ENCODE measurements at regions not wholly inside any gene's neighbourhood (a gene's known extent, or its start where the extent isn't known, plus 50 kb on each side); places are given as distances from the start of the nearest gene placed in this dataset.
A peak's percentile ranks its signal among the peaks of the same experiment; 100 is the strongest.
"Not testable (repeated sequence)": the region's sequence is repeated elsewhere in the genome, so short reads cannot be mapped to it uniquely, and the experiment has no call there.

- peak; percentile 36 for DNase-seq (ENCODE audit: low spot score)
Measured at GRCh38 chr11:127843483-127844396, 743.6 kb downstream of the ETS1 start.

- DNase-seq (ENCODE audit: low spot score) = no peak
Measured at GRCh38 chr11:127825183-127825582, 762.2 kb downstream of the ETS1 start.

- no peak for DNase-seq (ENCODE audit: low spot score)
Measured at GRCh38 chr11:127818625-127819024, 768.7 kb downstream of the ETS1 start.

GRCh38 chr11:127816962-127817361 lies 770.4 kb downstream of the ETS1 start:
- no peak for DNase-seq (ENCODE audit: low spot score)

- no peak for DNase-seq (ENCODE audit: low spot score)
Measured at GRCh38 chr11:127815331-127815730, 772.0 kb downstream of the ETS1 start.

GRCh38 chr11:127806501-127806900 lies 780.9 kb downstream of the ETS1 start:
- DNase-seq (ENCODE audit: low spot score) = no peak

GRCh38 chr11:127805771-127806170 lies 781.6 kb downstream of the ETS1 start:
- DNase-seq (ENCODE audit: low spot score) = no peak

- DNase-seq (ENCODE audit: low spot score) = no peak
Measured at GRCh38 chr11:127804747-127805400, 782.5 kb downstream of the ETS1 start.

GRCh38 chr11:127803755-127804154 lies 783.6 kb downstream of the ETS1 start:
- no peak for DNase-seq (ENCODE audit: low spot score)

- no peak for DNase-seq (ENCODE audit: low spot score)
Measured at GRCh38 chr11:127800989-127801688, 786.2 kb downstream of the ETS1 start.

- DNase-seq (ENCODE audit: low spot score) = no peak
Measured at GRCh38 chr11:127795326-127795725, 792.0 kb downstream of the ETS1 start.

GRCh38 chr11:127791844-127792243 lies 791.3 kb upstream of the KIRREL3 start:
- no peak for DNase-seq (ENCODE audit: low spot score)

- no peak for DNase-seq (ENCODE audit: low spot score)
Measured at GRCh38 chr11:127790592-127790991, 790.0 kb upstream of the KIRREL3 start.

- DNase-seq (ENCODE audit: low spot score) = peak; percentile 15
Measured at GRCh38 chr11:127789927-127790326, 789.4 kb upstream of the KIRREL3 start.

GRCh38 chr11:127772938-127773337 lies 772.4 kb upstream of the KIRREL3 start:
- DNase-seq (ENCODE audit: low spot score) = not testable (repeated sequence)

GRCh38 chr11:127768931-127769330 lies 768.4 kb upstream of the KIRREL3 start:
- not testable (repeated sequence) for DNase-seq (ENCODE audit: low spot score)

GRCh38 chr11:127766734-127767133 lies 766.2 kb upstream of the KIRREL3 start:
- DNase-seq (ENCODE audit: low spot score) = no peak

- DNase-seq (ENCODE audit: low spot score) = no peak
Measured at GRCh38 chr11:127738771-127739286, 738.3 kb upstream of the KIRREL3 start.

- no peak for DNase-seq (ENCODE audit: low spot score)
Measured at GRCh38 chr11:127737499-127737898, 736.9 kb upstream of the KIRREL3 start.

- no peak for DNase-seq (ENCODE audit: low spot score)
Measured at GRCh38 chr11:127733552-127733951, 733.0 kb upstream of the KIRREL3 start.

GRCh38 chr11:127726367-127726766 lies 725.8 kb upstream of the KIRREL3 start:
- no peak for DNase-seq (ENCODE audit: low spot score)

- DNase-seq (ENCODE audit: low spot score) = no peak
Measured at GRCh38 chr11:127723714-127724113, 723.1 kb upstream of the KIRREL3 start.

Data from LoVo (cell line).